ENCODE measurements at regions not wholly inside any gene's neighbourhood (a gene's known extent, or its start where the extent isn't known, plus 50 kb on each side); places are given as distances from the start of the nearest gene placed in this dataset.
"Not testable (repeated sequence)": the region's sequence is repeated elsewhere in the genome, so short reads cannot be mapped to it uniquely, and the experiment has no call there.

DNA sequence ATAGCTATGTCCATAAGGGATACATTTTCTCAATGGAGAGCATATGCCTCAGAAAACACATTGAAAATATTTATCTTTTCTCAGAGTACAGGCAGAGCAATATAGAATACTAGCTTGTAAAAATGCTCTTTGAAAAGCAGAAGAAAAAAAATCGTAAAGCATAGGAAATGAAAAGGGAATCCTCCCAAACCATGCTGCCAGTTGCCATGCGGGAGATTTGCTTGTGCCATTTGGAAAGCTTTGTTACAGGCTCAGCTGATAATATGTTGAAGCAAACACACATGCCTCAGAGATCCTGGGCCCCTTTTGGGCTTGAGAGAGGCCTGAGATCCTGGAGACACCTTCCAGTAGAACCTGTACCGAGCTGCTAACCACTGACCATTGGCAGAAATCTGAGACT, 697.1 kb downstream of the BCL11A start:
- DNase-seq, result no peak

DNA sequence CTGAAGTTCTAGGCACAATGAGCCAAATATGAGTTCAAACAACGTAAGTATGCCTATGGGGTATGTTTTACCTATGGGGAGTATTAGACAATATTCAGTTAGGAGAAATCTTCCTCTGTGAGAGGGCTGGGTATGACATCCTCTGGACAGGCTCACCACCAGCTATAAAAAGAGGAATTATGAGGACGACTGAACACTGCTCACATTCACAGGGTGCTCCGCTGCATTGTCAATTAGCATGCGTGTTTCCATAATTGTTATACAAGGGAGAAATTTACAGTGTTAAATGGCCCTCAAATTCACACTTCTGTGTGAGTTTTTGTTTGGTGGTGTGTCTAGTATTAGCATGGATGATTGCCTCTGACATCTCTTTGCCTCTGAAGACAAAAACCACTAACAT, 700.4 kb downstream of the BCL11A start:
- no peak for DNase-seq

DNA sequence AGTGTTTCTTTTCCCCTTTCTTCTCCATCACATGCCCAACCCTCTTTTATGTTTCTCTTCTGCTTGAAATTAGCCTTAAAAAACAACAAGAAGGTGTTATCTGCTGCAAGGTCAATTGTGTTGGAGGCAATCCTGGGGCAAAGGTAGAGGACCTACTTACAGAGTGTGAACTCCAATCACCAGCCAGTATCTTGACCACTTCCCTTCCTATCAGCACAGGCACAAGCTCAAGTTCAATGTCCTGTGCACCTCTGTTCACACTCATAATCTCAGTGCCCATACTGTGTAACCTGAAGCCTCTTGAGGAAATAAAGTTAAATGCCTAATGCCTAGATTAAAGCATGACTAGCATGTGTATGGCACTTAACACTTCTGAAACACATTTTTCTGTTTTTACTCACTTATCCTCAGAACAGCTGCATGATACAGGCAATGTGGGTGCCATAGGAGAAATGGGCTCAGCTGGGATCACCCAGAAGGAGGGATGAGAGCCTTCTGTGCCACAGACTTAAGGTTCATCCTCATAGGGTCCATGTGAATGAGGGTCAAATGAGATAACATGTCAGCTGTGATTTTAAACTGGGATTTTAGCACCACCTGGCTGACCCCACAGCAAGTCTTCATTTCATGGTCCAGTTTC, 701.5 kb downstream of the BCL11A start:
- no peak for DNase-seq

DNA sequence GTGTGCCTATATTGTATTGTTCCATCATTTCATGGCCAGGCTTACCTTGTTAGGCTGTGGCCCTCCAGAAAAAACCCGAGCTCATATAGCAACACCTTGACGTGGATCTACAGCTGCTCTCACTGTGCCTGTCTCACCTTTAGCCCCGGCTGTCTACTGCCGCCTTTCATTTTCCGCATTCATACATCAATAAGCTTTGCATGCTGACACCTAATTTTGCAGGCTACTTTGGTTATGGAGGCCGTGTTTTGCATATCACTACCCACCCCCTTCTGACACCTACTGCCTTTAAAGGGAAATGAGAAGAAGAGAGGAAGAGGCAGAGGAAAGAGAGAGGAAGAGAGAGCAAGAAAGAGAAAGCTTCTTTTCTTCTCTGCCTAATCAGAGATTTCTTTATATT, 702.9 kb downstream of the BCL11A start:
- DNase-seq, result no peak

DNA sequence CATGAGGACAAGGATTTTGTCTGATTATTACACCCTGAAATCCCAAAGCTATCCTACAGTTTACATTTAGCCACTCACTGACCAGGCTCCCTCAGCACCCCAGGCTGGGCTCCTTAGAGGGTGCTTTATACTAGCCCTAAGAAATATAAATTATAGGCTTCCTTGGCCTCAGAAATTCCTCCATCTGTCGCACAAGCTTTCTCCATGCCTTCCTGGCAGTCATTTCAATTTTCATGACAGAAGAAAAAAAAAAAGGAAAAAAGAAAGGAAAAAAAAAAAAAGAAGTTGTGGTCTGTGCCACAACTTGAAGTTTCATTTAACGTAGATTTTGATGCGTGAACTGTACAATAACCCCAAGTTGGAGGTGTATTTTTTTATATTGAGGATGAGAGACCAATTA, 719.5 kb downstream of the BCL11A start:
- no peak for DNase-seq

DNA sequence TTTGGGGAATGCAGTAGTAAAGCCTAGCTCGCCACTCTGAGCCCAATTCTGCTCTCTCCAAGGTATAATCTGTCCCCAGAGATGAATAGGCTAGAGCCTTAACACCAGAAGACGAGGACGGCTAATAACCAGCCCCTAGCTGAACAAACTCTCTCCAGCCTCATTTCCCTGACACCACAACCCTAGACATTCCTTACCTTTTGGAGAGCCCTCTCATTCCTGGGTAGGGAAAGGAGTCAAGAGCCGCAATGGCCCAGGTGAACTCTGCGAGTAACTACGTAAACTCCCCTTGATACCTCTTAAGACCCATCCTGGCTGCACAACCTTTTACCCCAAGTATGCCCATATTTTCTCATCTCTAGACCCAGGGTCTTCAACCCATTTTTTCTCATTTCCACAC, 722.9 kb downstream of the BCL11A start:
- no peak for DNase-seq

DNA sequence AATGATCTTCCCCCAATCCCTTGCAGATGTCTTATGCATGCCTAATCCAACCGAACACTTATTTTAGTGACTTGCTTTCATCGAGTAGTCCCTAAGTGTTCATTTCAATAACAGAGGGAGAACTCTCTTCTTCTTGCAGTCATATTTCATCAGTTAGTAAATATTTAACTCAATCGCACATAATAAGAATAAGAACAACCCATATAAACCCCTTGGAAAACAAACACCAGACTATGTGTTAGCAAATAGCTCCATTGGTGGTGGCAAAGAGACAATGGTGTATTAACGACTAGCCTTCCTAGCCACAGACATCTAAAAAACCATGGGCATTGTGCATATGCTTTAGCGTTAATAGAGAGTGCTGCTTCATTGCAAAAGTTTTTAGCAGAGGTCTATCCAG, 725.8 kb downstream of the BCL11A start:
- no peak for DNase-seq

DNA sequence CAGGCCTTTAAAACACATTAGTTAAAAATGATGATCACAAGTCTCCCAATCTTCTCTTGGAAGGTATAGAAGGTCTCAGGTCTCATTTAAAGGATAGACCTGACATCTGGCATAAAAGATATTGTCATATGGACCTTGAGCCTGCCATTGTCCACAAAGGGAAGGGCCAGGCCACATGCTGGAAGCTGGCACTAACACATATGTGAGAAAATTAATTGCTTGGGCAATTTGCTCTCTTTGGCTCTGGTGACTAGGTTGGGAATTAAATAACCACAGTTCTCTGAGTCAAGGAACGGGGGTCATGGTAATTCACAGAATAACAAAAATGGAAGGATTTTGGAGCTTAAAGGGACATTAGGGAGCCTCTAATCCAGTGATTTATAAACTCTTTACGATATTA, 727.3 kb downstream of the BCL11A start:
- no peak for DNase-seq

DNA sequence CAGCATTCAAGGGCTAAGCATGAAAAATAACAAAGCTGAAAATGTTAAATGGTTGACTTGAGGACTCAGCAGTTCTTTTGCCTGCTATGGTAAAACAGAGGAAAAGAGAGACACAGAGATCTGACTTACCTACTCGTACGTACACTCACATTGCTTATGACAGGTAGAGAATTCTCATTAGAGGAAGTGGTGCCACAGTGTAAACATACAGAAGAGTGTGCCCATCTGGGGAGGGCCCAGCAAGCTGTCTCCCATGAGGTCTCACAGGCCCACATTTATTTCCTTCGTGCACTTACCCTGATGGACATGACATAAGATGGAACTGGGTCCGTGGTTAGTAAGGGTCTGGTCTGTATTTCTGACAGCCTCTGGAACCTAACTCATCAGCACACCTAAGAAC, 729.1 kb downstream of the BCL11A start:
- DNase-seq, result no peak

DNA sequence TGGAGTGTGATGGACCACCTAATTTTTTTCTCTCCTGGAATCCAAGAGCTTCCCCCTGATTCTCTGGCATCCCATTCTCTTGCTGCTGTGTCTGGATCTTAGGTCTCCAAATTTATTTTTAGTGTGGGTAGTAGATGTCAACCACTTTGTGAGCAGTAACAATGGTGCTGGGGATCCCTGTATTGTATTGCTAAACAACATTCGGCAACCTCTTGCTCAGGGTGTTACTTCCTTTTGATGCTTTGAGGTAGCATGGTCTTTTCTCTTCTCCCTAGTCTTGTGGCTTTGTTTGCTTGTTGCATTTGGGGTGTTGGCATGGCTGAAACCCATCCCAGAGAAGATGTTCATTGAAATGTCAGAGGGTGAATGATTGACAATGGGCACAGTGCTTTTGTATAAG, 737.4 kb downstream of the BCL11A start:
- no peak for DNase-seq

DNA sequence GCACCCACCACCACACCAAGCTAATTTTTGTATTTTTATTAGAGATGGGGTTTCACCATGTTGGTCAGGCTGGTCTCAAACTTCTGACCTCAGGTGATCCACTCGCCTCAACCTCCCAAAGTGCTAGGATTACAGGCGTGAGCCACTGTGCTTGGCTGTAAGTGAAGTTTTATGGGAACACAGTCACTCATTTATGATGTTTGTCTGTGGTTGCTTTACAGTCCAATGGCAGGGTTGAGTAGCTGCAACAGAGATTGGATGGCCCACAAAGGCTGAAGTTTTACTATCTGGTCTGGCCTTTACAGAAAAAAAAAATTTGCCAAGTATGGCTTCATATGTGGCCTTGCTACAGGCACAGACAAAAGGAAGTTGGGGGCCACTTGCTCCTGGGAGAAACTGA, 743.2 kb downstream of the BCL11A start:
- DNase-seq, result not testable (repeated sequence)

DNA sequence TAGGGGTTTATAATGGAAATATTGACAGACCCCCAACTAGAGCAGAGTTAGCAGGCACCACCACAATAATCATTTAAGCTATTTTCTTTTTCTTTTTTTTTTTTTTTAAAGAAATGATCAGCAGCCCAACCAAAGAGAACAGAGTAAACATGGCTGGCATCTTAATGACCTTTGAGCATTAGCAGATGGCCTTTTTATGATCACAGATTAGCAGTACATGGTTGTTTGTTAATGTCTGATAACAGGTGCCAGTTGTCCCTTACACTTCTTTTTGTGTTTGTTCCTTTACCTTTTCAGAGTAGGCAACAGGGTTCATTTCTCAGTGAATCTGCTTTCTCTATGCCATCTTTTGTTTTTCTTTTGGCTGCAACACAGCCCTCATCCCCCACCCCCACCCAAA, 747.0 kb downstream of the BCL11A start:
- no peak for DNase-seq

DNA sequence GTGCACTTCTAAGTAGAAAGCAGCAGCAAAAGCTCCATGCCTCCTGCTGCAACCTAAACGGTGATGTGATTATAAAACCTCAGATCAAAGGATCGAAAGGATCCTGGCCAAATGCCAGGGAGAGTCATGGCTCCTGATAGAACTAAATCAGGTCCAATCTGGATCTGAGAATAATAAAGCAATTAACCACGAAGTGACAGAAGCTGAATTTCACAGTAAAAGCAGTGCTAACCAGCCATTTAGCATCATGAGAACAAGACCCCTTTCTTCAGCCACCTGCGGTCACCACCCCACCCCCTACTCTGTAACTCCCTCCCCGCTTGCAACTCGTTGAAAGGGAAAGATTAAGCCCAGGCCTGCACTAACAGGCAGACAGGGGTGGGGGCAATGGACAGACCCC, 748.7 kb downstream of the BCL11A start:
- DNase-seq, result no peak

DNA sequence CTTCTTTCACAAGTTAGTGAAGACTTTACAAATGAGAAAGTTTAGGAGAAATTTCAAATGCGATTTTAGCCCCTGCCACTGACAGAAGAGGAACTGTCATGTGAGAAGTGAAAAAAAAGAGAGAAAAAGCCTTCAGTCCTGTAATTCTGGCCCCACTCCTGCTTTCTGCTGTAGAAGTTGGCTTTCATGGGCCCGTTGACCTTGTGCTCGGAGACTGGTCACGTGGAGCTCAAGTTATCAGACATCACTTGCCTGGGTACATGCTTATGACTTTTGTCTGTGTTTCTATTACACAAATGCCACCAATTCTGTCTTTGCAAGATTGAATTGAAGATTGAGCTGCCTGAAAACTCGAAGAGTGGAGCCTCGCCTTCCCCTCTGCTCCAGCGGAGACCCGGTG, 749.9 kb downstream of the BCL11A start:
- DNase-seq, result no peak

DNA sequence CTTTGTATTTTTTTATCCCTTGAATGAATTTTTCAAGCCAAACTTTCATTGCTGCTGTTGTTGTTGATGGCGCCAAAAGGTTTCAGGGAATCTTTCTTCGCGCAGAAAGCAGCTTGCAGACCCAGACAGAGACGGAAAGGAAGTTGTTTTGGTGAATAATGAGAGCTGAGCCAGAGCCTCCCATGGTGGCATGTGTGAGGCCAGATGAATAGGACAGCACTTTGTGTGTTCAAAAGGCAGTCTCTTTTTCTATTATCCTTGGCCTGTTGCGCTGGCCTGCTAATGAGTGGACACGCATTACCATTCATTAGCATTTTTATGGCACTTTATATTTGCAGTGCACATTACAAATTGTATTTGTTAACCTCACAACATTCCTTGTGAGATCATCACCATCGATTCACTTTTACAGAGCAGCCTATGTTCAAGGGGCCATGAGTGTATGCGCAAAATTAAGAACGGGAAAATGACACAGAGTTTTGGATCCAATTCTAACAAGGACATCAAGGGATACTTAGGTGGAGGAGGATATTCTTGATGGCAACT, 754.7 kb downstream of the BCL11A start:
- DNase-seq, result no peak

DNA sequence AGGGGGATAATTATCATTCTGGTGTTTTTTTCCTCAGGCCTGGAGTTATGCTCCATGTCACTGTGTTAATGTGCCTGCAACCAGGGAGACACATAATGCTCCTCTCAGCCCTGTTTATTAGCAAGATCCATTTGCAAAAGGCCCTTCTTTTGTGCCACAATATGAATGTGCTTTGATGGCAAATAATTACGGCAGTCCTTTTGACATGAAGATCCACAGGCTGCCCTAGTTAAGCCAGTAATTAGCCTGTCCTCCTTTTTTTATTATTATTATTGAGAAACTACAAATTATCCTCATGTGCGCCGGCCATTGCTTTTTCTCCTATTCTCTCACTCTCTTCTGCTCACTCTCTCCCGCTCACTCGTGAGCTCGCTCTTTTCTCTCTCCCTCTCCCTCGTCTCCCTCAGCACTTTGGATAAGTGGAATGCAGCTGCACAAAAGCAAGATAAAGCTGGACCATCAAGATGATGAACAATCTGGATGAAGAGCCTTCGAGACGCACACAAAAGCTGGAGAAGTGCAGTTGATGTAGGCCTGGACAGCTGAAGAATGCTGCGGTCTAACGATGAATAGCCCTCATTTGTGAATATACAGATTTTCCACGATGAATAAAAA, 762.3 kb downstream of the BCL11A start:
- no peak for DNase-seq

DNA sequence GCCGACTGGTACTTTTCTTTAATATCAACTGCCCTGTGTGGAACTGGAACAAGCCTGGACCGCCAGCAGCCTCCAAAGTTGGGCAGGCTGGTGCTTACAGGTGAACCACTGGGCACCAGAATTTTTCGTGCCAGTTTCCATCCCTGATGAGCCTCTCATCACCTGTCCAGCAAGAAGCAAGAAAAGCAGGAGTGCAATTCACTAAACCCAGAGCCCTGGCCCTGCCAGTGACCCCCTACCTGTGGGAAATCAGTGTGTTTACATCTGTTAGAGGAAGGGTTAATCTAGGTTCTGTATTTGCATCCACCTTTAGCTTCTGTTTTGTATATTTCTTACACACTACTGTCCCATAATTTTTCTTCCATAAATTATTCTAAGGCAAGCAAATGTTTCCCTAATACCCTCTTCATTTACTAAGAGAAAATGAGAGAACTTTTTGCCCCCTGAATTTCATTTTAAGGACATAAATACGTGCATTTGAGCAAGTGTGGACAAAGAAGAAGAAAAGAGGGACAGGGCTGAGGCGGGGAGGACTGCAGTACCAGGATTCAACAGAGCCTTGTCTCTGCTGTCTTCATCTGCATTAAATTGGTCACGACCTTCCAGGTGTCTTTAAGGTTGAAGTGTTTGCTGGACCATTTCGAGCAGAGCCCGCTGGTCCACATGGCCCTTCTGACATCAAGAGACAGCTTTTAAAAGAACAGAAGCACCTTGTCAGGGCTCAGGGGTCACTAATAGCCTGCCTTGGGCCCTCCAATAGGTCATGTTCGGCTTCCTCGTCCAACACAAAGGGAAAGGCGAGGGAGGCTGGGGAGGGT, 763.1 kb downstream of the BCL11A start:
- no peak for DNase-seq

DNA sequence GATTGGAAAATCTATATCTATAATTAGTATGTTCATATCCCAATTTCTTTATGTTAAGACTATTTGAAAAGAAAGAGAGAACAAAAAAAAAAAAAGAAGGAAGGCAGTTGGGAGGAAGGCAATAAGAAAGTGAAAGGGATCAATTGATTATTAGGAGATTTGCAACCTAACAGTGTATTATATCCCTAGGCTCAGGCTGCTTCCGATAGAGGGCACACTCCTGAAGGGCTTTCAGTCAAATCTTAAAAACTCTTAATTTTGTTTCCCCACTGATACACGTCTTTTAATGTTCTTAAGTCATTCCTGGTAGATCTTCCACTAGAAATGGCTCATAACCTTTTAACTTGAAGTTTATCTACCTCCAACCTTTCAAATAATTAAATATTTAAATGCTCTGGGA, 763.9 kb downstream of the BCL11A start:
- no peak for DNase-seq

DNA sequence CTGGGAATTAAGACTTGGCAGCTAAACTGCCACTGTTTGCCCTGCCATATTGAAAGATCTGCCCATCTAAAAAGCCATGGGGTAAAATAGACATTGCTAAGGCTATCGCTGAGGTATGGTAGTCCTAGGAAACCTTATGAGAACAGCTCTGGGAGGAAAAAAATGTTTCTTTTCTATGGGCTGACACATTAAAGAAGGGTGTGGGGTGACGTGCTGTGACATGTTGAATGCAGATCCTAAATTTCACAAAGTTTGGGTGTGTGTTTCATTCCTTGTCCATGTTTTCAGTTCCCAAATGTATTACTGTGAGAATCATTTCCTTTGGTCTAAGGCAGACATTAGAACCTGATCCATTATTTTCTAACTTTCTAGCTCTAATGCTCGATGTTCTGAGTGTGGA, 766.4 kb downstream of the BCL11A start:
- no peak for DNase-seq

DNA sequence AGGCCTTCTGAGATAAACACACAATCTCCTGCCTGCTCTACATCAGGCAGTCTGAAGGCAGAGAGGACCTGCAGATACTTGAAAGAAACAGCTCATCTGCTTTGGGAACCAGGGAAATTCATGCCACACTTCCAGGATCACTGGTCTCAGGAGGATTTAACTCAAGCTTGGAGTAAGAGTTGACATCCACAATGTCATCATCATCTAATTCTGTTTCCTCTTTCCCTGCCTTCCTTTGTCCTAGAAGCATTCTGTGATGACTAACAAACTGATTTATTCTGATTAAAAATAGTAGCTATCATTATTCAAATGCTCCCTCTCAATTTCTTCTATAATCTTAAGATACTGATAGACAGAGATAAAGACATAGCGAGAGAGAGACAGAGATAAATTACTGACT, 766.8 kb downstream of the BCL11A start:
- DNase-seq, result no peak

DNA sequence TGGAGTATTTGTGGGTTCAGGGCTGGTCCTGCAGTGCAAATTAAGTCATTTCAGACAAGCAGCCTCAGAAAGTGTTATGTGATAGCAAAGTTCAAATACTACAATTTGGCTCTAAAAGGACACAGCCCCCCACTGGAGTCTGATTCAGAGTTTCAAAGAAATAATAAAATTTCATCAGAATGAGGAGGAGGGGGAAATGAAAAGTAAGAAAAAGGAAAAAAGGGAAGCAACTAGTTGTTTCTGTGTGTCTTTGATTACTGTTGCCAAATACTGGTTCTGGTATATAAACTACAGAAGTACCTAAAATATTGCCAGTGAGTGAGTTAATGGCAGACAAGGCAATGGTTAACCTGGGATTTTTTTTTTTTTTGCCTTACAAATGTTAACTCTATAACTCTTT, 773.9 kb downstream of the BCL11A start:
- DNase-seq, result no peak

DNA sequence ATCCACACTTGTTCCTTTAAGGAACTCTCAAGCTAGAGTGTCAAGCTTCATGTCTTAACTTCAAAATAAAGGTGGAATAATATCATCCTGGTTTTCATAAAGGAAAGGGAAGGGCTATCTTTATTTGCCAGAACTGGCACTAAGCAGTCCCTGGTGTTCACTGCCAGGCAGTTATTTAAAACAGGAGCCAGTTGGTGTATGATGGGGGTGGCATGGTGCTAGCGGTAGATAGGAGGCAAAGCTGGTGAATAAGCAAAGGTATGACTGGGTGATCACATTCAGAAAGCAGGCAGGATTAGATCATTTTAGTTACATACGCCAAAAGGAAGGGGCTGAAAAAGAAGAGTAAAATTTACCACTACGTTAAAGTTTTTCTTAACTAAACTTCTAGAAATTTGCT, 776.3 kb downstream of the BCL11A start:
- no peak for DNase-seq

DNA sequence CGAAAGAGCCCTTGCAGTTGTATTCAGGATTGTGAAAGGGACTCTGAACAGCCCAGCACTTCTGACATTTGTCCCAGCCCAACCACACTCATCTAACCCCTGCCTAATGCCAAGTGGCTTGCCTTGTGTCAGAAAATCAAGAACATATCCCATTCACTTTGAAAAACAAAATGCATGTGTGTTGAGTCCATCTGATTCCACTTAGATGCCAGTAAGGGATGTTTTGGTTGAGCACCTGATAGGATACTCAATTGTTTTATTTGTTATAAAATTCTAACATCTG, 776.8 kb downstream of the BCL11A start:
- no peak for DNase-seq

DNA sequence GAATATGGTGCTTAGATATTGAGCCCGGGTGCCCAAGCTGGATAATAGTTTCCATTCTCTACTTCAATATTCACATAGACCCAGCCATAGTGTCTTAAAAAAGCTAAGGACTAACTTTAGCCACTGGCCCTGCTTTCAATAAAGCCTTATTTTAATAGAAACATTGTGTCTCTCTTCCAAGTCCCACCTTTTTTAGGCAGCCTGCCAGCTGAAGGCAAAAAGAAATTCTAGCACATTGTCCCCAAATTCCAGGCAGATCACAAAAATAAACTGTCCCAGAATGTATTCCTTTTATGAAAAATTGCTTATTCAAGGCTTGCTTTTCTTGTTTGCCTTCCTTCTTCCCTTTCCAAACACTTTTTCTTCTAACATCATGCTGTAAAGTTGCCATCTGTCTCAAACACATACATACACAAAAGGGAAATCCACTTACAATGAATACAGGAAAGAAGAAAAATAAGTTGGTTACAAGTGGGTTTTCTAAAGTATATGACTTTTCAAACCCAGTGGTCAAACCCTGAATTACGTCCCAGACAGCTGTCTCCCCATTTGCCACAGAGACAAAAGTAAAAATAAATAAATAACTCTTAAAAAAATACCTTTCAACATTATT, 778.5 kb downstream of the BCL11A start:
- DNase-seq, result no peak
